H9 (cell line): ENCODE measurements at regions not wholly inside any gene's neighbourhood (a gene's known extent, or its start where the extent isn't known, plus 50 kb on each side); places are given as distances from the start of the nearest gene placed in this dataset.

Experiments used
- DNase-seq: peaks from one replicate; pipeline ENCODE4 v3.0.0-alpha.2; 2017
- H2AFZ ChIP-seq: one replicate; pipeline ENCODE4 v1.6.1; 2013; ENCODE audit warnings: mild to moderate bottlenecking, low read length, control low read depth, moderate library complexity
- H2AK5ac ChIP-seq: 2 replicates; pipeline ENCODE4 v1.6.1; 2013; ENCODE audit warnings: low read length, control low read depth, mixed read lengths; ENCODE audit not compliant: insufficient read length
- H2BK120ac ChIP-seq: one replicate; pipeline ENCODE4 v1.6.1; 2013; ENCODE audit warnings: low read depth, mild to moderate bottlenecking, low read length, control low read depth, inconsistent platforms; ENCODE audit not compliant: poor library complexity, severe bottlenecking
- H2BK12ac ChIP-seq: 2 replicates; pipeline ENCODE4 v1.6.1; 2013; ENCODE audit warnings: low read length, control low read depth, mixed read lengths, low read depth; ENCODE audit not compliant: insufficient read length
- H2BK15ac ChIP-seq: 2 replicates; pipeline ENCODE4 v1.6.1; 2013; ENCODE audit warnings: low read depth, low read length, control low read depth
- H2BK20ac ChIP-seq: one replicate; pipeline ENCODE4 v1.6.1; 2013; ENCODE audit warnings: low read depth, mild to moderate bottlenecking, low read length, control low read depth, inconsistent platforms; ENCODE audit not compliant: poor library complexity, severe bottlenecking
- H2BK5ac ChIP-seq: 2 replicates; pipeline ENCODE4 v1.6.1; 2013; ENCODE audit warnings: low read length, control low read depth, mixed read lengths; ENCODE audit not compliant: insufficient read length
- H3K14ac ChIP-seq: 2 replicates; pipeline ENCODE4 v1.6.1; 2013; ENCODE audit warnings: low read length, control low read depth; ENCODE audit not compliant: insufficient read depth
- H3K18ac ChIP-seq: 2 replicates; pipeline ENCODE4 v1.6.1; 2013; ENCODE audit warnings: low read depth, mild to moderate bottlenecking, mixed read lengths, low read length, control low read depth; ENCODE audit not compliant: insufficient read length
- H3K23ac ChIP-seq: 2 replicates; pipeline ENCODE4 v1.6.1; 2013; ENCODE audit warnings: low read length, control low read depth, mixed read lengths, low read depth; ENCODE audit not compliant: insufficient read length
- H3K23me2 ChIP-seq: 2 replicates; pipeline ENCODE4 v1.6.1; 2013; ENCODE audit warnings: low read depth, mild to moderate bottlenecking, mixed read lengths, low read length, control low read depth; ENCODE audit not compliant: insufficient read length, poor library complexity, severe bottlenecking
- H3K27ac ChIP-seq: 2 replicates; pipeline ENCODE4 v1.5.1; 2013; ENCODE audit warnings: low read length, control low read depth, mixed read lengths, low read depth; ENCODE audit not compliant: insufficient read length
- H3K27me3 ChIP-seq: 2 replicates; pipeline ENCODE4 v1.6.1; 2013; ENCODE audit warnings: low read length, control low read depth, inconsistent platforms; ENCODE audit not compliant: insufficient read depth
- H3K4ac ChIP-seq: 2 replicates; pipeline ENCODE4 v1.6.1; 2013; ENCODE audit warnings: low read depth, mild to moderate bottlenecking, control low read depth, inconsistent platforms, low read length, moderate library complexity
- H3K4me1 ChIP-seq: 2 replicates; pipeline ENCODE4 v1.6.1; 2013; ENCODE audit warnings: low read length, control low read depth, inconsistent platforms; ENCODE audit not compliant: insufficient read depth
- H3K4me2 ChIP-seq: 2 replicates; pipeline ENCODE4 v1.6.1; 2013; ENCODE audit warnings: low read length, control low read depth, mixed read lengths; ENCODE audit not compliant: insufficient read length, insufficient read depth
- H3K56ac ChIP-seq: 2 replicates; pipeline ENCODE4 v1.6.1; 2013; ENCODE audit warnings: low read depth, mild to moderate bottlenecking, mixed read lengths, low read length, control low read depth; ENCODE audit not compliant: insufficient read length
- H3K79me1 ChIP-seq: 2 replicates; pipeline ENCODE4 v1.6.1; 2013; ENCODE audit warnings: low read depth, mild to moderate bottlenecking, moderate library complexity, low read length, control low read depth, inconsistent platforms; ENCODE audit not compliant: insufficient read depth, poor library complexity, severe bottlenecking
- H3K79me2 ChIP-seq: 2 replicates; pipeline ENCODE4 v1.6.1; 2013; ENCODE audit warnings: low read length, control low read depth, inconsistent platforms; ENCODE audit not compliant: insufficient read depth
- H3K9ac ChIP-seq: 2 replicates; pipeline ENCODE4 v1.6.1; 2013; ENCODE audit warnings: low read length, control low read depth, mixed read lengths; ENCODE audit not compliant: insufficient read length; ENCODE audit errors: extremely low read depth
- H3K9me3 ChIP-seq: one replicate; pipeline ENCODE4 v1.6.1; 2013; ENCODE audit warnings: low read depth, low read length, inconsistent platforms; ENCODE audit not compliant: control insufficient read depth
- H3T11ph ChIP-seq: one replicate; pipeline ENCODE4 v1.6.1; 2013; ENCODE audit warnings: mild to moderate bottlenecking, low read length, control low read depth, inconsistent platforms
- H4K20me1 ChIP-seq: one replicate; pipeline ENCODE4 v1.6.1; 2013; ENCODE audit not compliant: control insufficient read depth, insufficient read length, insufficient read depth
- H4K5ac ChIP-seq: 2 replicates; pipeline ENCODE4 v1.6.1; 2013; ENCODE audit warnings: low read depth, mild to moderate bottlenecking, mixed read lengths, low read length, control low read depth; ENCODE audit not compliant: insufficient read length
- H4K8ac ChIP-seq: replicated peaks from 2 replicates; pipeline ENCODE4 v1.6.1; 2013; ENCODE audit warnings: low read length, control low read depth, mixed read lengths, low read depth; ENCODE audit not compliant: insufficient read length
- H4K91ac ChIP-seq: 2 replicates; pipeline ENCODE4 v1.6.1; 2013; ENCODE audit warnings: low read depth, mild to moderate bottlenecking, moderate library complexity, mixed read lengths, low read length, control low read depth; ENCODE audit not compliant: insufficient read length
- H3K27ac Mint-ChIP-seq, 3 experiments: 2 replicates in 2 of 3; 3 replicates in 1 of 3; pipeline ENCODE4 v1.8.0; 2020 to 2021; ENCODE audit warnings: mixed read lengths in 3 of 3, mild to moderate bottlenecking in 1 of 3, moderate library complexity in 1 of 3
- H3K27me3 Mint-ChIP-seq: 2 replicates; pipeline ENCODE4 v1.8.0; 2021; ENCODE audit warnings: low read depth, mild to moderate bottlenecking, moderate library complexity, mixed read lengths
- H3K36me3 Mint-ChIP-seq, 3 experiments: 2 replicates in 2 of 3; 3 replicates in 1 of 3; pipeline ENCODE4 v1.8.0; 2020 to 2021; ENCODE audit warnings: low read depth in 3 of 3, mixed read lengths in 3 of 3; ENCODE audit not compliant: insufficient read depth in 1 of 3
- H3K4me1 Mint-ChIP-seq, 2 experiments: 2 replicates each; pipeline ENCODE4 v1.8.0; 2020; ENCODE audit warnings: mixed read lengths in 2 of 2
- H3K4me3 Mint-ChIP-seq, 2 experiments: 2 replicates in 1 of 2; 3 replicates in 1 of 2; pipeline ENCODE4 v1.8.0; 2020 to 2021; ENCODE audit warnings: mild to moderate bottlenecking in 2 of 2, mixed read lengths in 2 of 2, moderate library complexity in 1 of 2
- H3K9me3 Mint-ChIP-seq, 2 experiments: 2 replicates in 1 of 2; 3 replicates in 1 of 2; pipeline ENCODE4 v1.8.0; 2020; ENCODE audit warnings: mild to moderate bottlenecking in 2 of 2, mixed read lengths in 2 of 2, moderate library complexity in 1 of 2
- CTCF ChIP-seq: fragments of 200-600 bp; sonication (generic); conservative IDR thresholded peaks from 3 replicates; pipeline ENCODE4 v1.8.0; 2021; ENCODE audit warnings: antibody characterized with exemption, mild to moderate bottlenecking
- WGBS: extraction: QIAGEN DNeasy Blood & Tissue Kit; methylation state at CpG from one replicate; pipeline ENCODE4 v1.1.7; 2013; ENCODE audit warnings: missing lambda C conversion rate, low lambda C conversion rate, mixed read lengths; ENCODE audit not compliant: insufficient read length; ENCODE audit errors: extremely low coverage; 5-methylcytosine and 5-hydroxymethylcytosine counted together

- H3T11ph ChIP-seq = no peak overlapping the region
- no peak overlapping the region for H2AFZ ChIP-seq
- TF ChIP-seq CTCF = no peak
- H3K27me3 Mint-ChIP-seq = peaks cover 17% of the 10 kb centered on the region
- no peak overlapping the region for H4K8ac ChIP-seq
- H3K23me2 ChIP-seq = no peaks in the 10 kb centered on the region
- no peaks in the 10 kb centered on the region for H3K79me1 ChIP-seq
- peaks cover 4 to 7% of the 10 kb centered on the region in 2 experiments for H3K4me1 Mint-ChIP-seq
- WGBS = no CpG with 5 or more reads among the region's 3 CpGs
- H2BK12ac ChIP-seq = no peak overlapping the region
- no peaks in the 10 kb centered on the region for H3K36me3 Mint-ChIP-seq
- H3K9me3 ChIP-seq = no peaks in the 10 kb centered on the region
- no peaks in the 10 kb centered on the region for H4K20me1 ChIP-seq
- H3K27me3 ChIP-seq = no peaks in the 10 kb centered on the region
- no peak overlapping the region for H2BK120ac ChIP-seq
- no peak for DNase-seq
- no peak overlapping the region for H3K4me3 Mint-ChIP-seq
- no peak overlapping the region for H3K4me2 ChIP-seq
- H2BK20ac ChIP-seq = no peak overlapping the region
- no peak overlapping the region for H3K14ac ChIP-seq
- H3K18ac ChIP-seq = no peak overlapping the region
- no peak overlapping the region for H4K5ac ChIP-seq
- no peak overlapping the region for H4K91ac ChIP-seq
- no peak overlapping the region for H3K4ac ChIP-seq
- no peak overlapping the region for H2BK5ac ChIP-seq
- no peak overlapping the region; a peak in 1 of 7 replicates for H3K27ac Mint-ChIP-seq
- H3K79me2 ChIP-seq = no peaks in the 10 kb centered on the region
- no peak overlapping the region for H3K56ac ChIP-seq
- no peak overlapping the region for H3K23ac ChIP-seq
- no peaks in the 10 kb centered on the region for H3K4me1 ChIP-seq
- H2AK5ac ChIP-seq = no peak overlapping the region
- no peak overlapping the region for H3K9ac ChIP-seq
- H3K9me3 Mint-ChIP-seq = peaks cover 0 to 3% of the 10 kb centered on the region in 2 experiments; a peak in 2 of 5 replicates
- no peak overlapping the region for H2BK15ac ChIP-seq
- H3K27ac ChIP-seq = no peak overlapping the region
Measured at GRCh38 chr22:34914846-34915245, 151.1 kb upstream of the ISX start.
